HG03135 (cell line): ENCODE measurements at regions not wholly inside any gene's neighbourhood (a gene's known extent, or its start where the extent isn't known, plus 50 kb on each side); places are given as distances from the start of the nearest gene placed in this dataset.

Experiments used
- ATAC-seq: cut with Tn5 transposase; IDR thresholded peaks from one replicate; pipeline ENCODE4 v1.9.1; 2021; ENCODE audit warnings: mild to moderate bottlenecking, moderate library complexity; ENCODE audit not compliant: unreplicated experiment

- no peak for ATAC-seq
Measured at GRCh38 chr2:177141866-177142265, 70.7 kb upstream of the HNRNPA3 start.

GRCh38 chr2:177143444-177143843, 69.2 kb upstream of the HNRNPA3 start:
- no peak for ATAC-seq

GRCh38 chr2:177147093-177147694, 65.4 kb upstream of the HNRNPA3 start:
- ATAC-seq, result peak; percentile 58

- no peak for ATAC-seq
Measured at GRCh38 chr2:177147834-177148445, 64.7 kb upstream of the HNRNPA3 start.

DNA sequence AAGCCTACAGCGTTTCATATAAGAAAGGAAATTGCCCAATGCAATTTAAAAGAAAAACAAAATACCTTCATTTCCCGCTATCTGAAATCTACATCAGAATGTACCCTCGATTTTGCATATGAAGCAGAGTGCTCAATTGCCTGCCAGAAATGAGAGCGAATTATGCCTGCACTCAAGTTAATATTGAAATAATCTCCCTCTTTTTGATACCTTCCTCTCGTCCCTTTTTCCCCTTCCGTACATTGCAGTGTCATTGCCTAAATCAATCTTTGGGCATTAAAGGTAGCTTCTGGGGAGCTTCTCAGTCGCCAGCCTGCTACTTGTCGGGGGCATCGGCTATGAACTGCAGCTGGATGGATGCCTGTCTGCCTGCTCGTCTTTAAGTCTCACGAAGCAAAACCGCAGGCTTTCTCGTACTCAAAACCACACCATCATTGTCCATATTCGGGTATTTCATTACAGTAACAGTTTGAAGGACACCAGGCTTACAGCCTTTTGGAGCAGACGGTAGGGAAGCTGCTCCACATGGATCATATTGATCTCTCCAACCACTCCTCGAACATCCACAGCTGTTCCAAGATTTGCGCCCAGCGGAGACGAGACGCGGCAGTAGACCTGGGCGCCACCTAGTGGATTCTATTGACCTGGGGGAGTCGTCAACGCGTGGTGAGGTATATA, 64.0 kb upstream of the HNRNPA3 start:
- peak; percentile 66 for ATAC-seq

DNA sequence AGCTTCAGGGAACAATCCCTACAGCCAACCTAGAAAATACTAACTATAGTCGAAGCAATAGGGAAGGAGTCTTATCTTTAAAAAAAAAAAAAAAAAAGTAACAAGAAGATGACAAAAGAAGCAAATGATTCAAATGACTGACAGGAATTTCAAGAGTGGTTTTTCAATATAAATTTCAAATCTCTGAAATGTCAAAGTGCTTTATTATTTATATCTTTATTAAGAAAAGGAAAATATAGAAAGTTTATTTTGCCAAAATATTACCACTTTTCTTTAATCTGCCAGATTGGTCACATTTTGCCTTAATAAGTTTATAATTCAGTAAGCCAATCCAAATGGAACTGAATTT, 63.5 kb upstream of the HNRNPA3 start:
- ATAC-seq, result no peak

DNA sequence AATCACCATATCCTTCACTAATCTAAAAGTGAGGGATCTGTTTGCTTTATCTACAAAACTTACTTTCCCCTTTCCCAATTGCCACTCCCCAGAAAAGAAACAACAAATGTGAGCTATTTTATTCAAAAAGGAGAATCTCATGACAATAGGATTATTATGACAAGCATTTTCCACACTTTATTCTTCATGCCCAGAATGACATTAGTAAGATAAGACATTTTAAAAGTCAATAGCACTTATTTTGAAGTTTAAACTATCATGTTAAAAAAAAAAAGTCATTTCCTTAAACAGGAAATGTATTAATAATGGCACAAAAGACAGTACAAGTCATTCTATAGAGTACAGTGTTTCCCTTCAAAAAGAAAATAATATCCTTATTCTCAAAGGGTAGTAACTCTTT, 58.8 kb upstream of the HNRNPA3 start:
- no peak for ATAC-seq

- ATAC-seq, result no peak
Measured at GRCh38 chr2:177154809-177155208, 57.8 kb upstream of the HNRNPA3 start.

- no peak for ATAC-seq
Measured at GRCh38 chr2:177155631-177156030, 57.0 kb upstream of the HNRNPA3 start.

DNA sequence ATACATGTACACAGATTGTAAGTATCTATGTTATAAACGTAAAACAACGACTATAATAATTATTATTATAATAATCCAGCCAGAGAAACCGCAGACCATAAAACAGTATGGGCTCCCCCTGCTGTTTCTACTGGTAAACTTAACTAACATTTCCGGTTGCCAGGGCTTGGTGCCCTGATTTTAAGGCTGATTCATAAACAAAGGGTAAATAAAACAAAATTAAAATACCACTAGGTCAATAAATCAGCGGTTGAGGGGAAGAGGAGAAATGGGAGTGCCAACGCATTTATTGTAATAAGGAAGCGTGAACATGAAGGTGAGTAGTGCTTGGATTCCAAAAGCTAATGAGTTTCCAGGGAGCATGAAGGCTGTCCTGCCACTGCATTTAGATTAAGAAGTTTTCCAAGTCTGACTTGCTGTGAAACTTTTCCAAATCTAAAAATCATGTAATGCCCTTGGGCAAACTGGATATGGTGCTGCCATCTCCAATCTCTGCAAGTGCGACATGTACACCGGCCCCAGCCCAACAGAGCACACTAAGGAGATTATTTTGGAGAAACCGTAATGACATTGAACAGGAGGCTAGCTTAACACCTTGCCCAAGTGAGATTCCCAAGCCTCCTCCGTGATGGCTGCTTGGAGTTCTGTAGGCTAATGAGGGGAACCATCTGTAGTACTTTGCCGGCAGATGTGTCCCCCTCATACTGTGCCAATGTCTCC, 50.7 kb upstream of the HNRNPA3 start:
- no peak for ATAC-seq
